Astrocyte of the cerebellum (primary cell): ENCODE measurements at regions not wholly inside any gene's neighbourhood (a gene's known extent, or its start where the extent isn't known, plus 50 kb on each side); places are given as distances from the start of the nearest gene placed in this dataset.

Experiments
- DNase-seq: peaks from one replicate; pipeline ENCODE4 v3.0.0-alpha.2; 2011; ENCODE audit warnings: low read depth
- H3K4me3 ChIP-seq: 2 replicates; pipeline ENCODE4 v1.5.1; 2011; ENCODE audit warnings: mild to moderate bottlenecking, low read depth, low read length, moderate library complexity
- CTCF ChIP-seq: IDR thresholded peaks from 2 replicates; pipeline ENCODE4 v1.5.1; 2012; ENCODE audit warnings: low read length, low read depth, moderate library complexity, mild to moderate bottlenecking; ENCODE audit errors: missing control alignments
- in situ Hi-C: cut with HindIII; loops from 2 replicates; pipeline ENCODE4 v1.10.0; 2017; ENCODE audit warnings: low sequenced_read_pairs

- TF ChIP-seq CTCF = no peak
- no peak for DNase-seq
- in situ Hi-C loops = no loop called here
- no peak overlapping the region for H3K4me3 ChIP-seq
These were observed 60.4 kb upstream of the ZBED5 start for GRCh38 chr11:10918275-10918674.

GRCh38 chr11:10917802-10918201 is 59.9 kb upstream of the ZBED5 start:
- in situ Hi-C loops = no loop called here
- no peak overlapping the region for H3K4me3 ChIP-seq
- TF ChIP-seq CTCF = no peak
- DNase-seq = no peak

GRCh38 chr11:10916665-10917064 is 58.8 kb upstream of the ZBED5 start:
- no peak for TF ChIP-seq CTCF
- in situ Hi-C loops = no loop called here
- no peak overlapping the region for H3K4me3 ChIP-seq
- DNase-seq = no peak

GRCh38 chr11:10914050-10914449 is 56.2 kb upstream of the ZBED5 start:
- H3K4me3 ChIP-seq = no peak overlapping the region
- TF ChIP-seq CTCF = no peak
- no peak for DNase-seq
- in situ Hi-C loops = no loop called here

DNA sequence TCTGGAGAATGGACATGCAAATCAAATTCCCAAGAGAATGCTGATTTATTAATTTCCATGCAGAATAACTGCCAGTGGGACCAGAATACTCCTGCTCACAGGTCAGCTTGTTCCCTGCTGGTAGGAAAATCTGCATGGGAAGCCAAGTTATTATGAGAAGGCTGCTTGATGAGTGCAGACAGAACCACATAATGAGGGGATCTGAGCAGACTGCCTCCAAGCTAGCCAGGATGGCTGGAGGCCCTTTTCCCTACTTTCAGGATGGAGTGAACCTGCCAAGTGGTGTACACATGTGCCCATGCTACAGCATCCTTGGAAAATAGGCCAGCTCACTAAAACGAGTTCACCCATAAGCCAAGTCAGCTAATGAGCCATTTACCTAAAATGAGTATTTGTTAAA is 55.2 kb upstream of the ZBED5 start:
- H3K4me3 ChIP-seq = no peak overlapping the region
- no peak for TF ChIP-seq CTCF
- in situ Hi-C loops = no loop called here
- DNase-seq = no peak

- no peak overlapping the region for H3K4me3 ChIP-seq
- no peak for TF ChIP-seq CTCF
- DNase-seq = no peak
- in situ Hi-C loops = no loop called here
These were observed 54.1 kb upstream of the ZBED5 start for GRCh38 chr11:10911907-10912306.
